ENCODE measurements at regions not wholly inside any gene's neighbourhood (a gene's known extent, or its start where the extent isn't known, plus 50 kb on each side); places are given as distances from the start of the nearest gene placed in this dataset.

GRCh38 chr6:14841901-14842421 is 403.9 kb upstream of the JARID2 start (continued):
- no peak for TF ChIP-seq ZNF512 (CRISPR knock-in tag; IDR thresholded peaks at IDR 0.05; ENCODE audit: borderline replicate concordance)
- TF ChIP-seq NR2C2 (CRISPR knock-in tag; IDR thresholded peaks at IDR 0.05), result no peak
- no peak for TF ChIP-seq FOXP1 (CRISPR knock-in tag; IDR thresholded peaks at IDR 0.05; ENCODE audit: borderline replicate concordance)
- no peak for TF ChIP-seq ELF4 (CRISPR knock-in tag; IDR thresholded peaks at IDR 0.05; ENCODE audit: low read depth)
- TF ChIP-seq IRF2 (CRISPR knock-in tag; IDR thresholded peaks at IDR 0.05; ENCODE audit: borderline replicate concordance, low read depth), result no peak
- TF ChIP-seq ZMAT4 (CRISPR knock-in tag; IDR thresholded peaks at IDR 0.05), result no peak
- no peak for TF ChIP-seq OVOL2 (CRISPR knock-in tag; IDR thresholded peaks at IDR 0.05; ENCODE audit: borderline replicate concordance)
- no peak for TF ChIP-seq ZNF396 (CRISPR knock-in tag; IDR thresholded peaks at IDR 0.05; ENCODE audit: borderline replicate concordance)
- no peak for TF ChIP-seq ATF6 (CRISPR knock-in tag; IDR thresholded peaks at IDR 0.05)
- TF ChIP-seq SOX15 (CRISPR knock-in tag; IDR thresholded peaks at IDR 0.05), result no peak
- no peak for TF ChIP-seq ZSCAN18 (CRISPR knock-in tag; IDR thresholded peaks at IDR 0.05)
- no peak for TF ChIP-seq ZNF219 (CRISPR knock-in tag; IDR thresholded peaks at IDR 0.05; ENCODE audit: borderline replicate concordance)
- no peak for TF ChIP-seq ZNF232 (CRISPR knock-in tag; IDR thresholded peaks at IDR 0.05)

GRCh38 chr6:14844411-14844810 is 401.5 kb upstream of the JARID2 start:
- ATAC-seq (no peak), DNase-seq (ENCODE audit: low spot score) (no peak)
- H3K36me3 Mint-ChIP-seq, result peaks cover 3% of the 10 kb centered on the region; the same call in 1 of the 2 replicates
- no peak for TF ChIP-seq ZNF232 (CRISPR knock-in tag; IDR thresholded peaks at IDR 0.05)
- peaks cover 3% of the 10 kb centered on the region; the same call in 1 of the 2 replicates for H3K9me3 Mint-ChIP-seq
- ChIA-PET CTCF (no interaction called here), POLR2A (interaction anchor here (0.7 kb wide), 1 partner anchor 601 kb away, joined by 4 read pairs; no protein-coding TSS in a partner anchor)
- peaks cover 30% of the 10 kb centered on the region for H3K4me1 Mint-ChIP-seq
- H3K27me3 Mint-ChIP-seq (ENCODE audit: low read depth), result no peaks in the 10 kb centered on the region; the same call in 1 of the 2 replicates
- H3K27ac Mint-ChIP-seq, result peak overlapping the region; percentile 71
- no peak overlapping the region for H3K4me3 Mint-ChIP-seq

- ChIA-PET CTCF (no interaction called here), POLR2A (no interaction called here)
- Mint-ChIP-seq H3K27ac (peak overlapping the region; percentile 27; the same call in 1 of the 2 replicates), H3K27me3 (ENCODE audit: low read depth) (no peaks in the 10 kb centered on the region), H3K4me1 (peaks cover 36% of the 10 kb centered on the region), H3K4me3 (no peak overlapping the region), H3K9me3 (peaks cover 3% of the 10 kb centered on the region; the same call in 1 of the 2 replicates), H3K36me3 (peaks cover 2% of the 10 kb centered on the region; the same call in 1 of the 2 replicates)
- DNase-seq (ENCODE audit: low spot score) (no peak), ATAC-seq (no peak)
- TF ChIP-seq FOXK1 (CRISPR knock-in tag; IDR thresholded peaks at IDR 0.05) (no peak), ARID4B (CRISPR knock-in tag; IDR thresholded peaks at IDR 0.05; ENCODE audit: borderline replicate concordance) (no peak), CTCF (IDR thresholded peaks at IDR 0.05) (no peak), ELF4 (CRISPR knock-in tag; IDR thresholded peaks at IDR 0.05; ENCODE audit: low read depth) (no peak), PREB (CRISPR knock-in tag; IDR thresholded peaks at IDR 0.05; ENCODE audit: borderline replicate concordance) (no peak), ZNF396 (CRISPR knock-in tag; IDR thresholded peaks at IDR 0.05; ENCODE audit: borderline replicate concordance) (no peak)
These were observed 397.9 kb upstream of the JARID2 start for GRCh38 chr6:14848019-14848418.
